Suppressor macrophage (primary cell): ENCODE measurements at regions not wholly inside any gene's neighbourhood (a gene's known extent, or its start where the extent isn't known, plus 50 kb on each side); places are given as distances from the start of the nearest gene placed in this dataset.
A peak's percentile ranks its signal among the peaks of the same experiment; 100 is the strongest.

Experiments
- DNase-seq, 4 experiments: peaks; one replicate each; pipeline ENCODE4 v3.0.0-alpha.2; 2020 to 2022

DNA sequence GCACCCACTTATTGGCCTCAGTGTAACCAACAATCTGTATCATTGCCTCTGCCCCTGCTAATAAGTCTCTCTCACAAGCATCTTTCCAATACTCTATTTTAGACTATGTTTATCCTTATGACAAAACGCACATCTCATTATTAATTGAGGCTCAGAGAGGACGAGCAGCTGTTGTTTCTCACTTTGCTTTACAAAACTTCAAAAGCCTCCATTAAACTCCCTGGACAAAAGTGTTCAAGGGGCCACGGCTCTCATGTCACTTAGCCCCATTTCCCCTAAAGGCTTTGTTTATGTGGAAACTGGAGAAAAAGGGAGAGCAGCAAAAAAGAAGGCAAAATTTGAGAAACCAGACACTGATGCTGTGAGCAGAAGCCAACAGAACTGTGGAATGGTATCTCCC is 180.0 kb upstream of the LNX1 start:
- DNase-seq = no peak

- no peak for DNase-seq
Observed at GRCh38 chr4:53767482-53767881, 176.2 kb upstream of the LNX1 start.

GRCh38 chr4:53764761-53765490 is 173.6 kb upstream of the LNX1 start:
- no peak for DNase-seq

- no peak for DNase-seq
Observed at GRCh38 chr4:53763813-53764597, 172.7 kb upstream of the LNX1 start.

- no peak for DNase-seq
Observed at GRCh38 chr4:53755656-53756055, 164.4 kb upstream of the LNX1 start.

DNA sequence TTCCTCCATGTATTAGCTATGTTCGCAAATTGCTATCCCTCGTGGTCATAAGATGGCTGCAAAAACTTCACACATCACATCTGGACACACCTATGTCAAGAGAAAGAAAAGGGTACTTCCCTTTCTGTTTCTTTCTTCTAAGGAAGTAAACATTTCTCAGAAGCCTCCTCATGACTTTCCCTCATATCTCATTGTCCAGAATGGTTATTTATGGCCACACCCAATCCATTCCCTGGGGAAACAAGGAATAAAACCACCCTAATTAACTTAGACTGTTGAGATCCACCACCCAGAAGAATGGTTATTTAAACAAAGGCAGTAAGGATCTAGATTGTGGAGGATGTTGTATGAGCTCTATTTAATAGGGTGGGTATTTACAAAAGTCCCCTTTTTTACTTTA is 160.8 kb upstream of the LNX1 start:
- no peak for DNase-seq

DNA sequence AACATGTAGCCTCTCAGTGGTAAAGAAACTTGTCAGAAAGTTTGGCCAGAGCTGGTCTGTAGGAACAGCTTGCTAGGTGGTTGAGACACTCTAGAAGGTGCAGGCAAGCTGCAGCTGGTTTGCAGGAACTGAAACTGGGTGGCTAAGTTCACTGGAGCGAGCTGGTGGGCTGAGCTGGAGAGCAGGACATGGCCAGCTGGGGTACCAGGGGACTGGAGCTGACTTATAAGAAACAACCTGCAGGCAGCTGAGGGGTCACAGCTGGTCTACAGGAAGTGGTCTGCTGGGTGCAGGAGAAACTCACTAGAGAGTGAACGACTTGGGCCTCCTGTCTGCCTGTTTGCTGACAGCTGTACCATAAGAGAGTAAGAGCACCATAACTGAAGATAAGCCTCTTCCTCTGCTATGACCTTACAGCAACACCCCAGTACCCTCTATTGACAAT is 157.1 kb upstream of the LNX1 start:
- DNase-seq = peak; percentile 37 to 63 (median 57)

- DNase-seq = no peak
Observed at GRCh38 chr4:53747401-53747800, 156.1 kb upstream of the LNX1 start.

GRCh38 chr4:53744446-53745160 is 153.3 kb upstream of the LNX1 start:
- DNase-seq = no peak

GRCh38 chr4:53734584-53735353 is 143.5 kb upstream of the LNX1 start:
- peak; percentile 4 to 73 (median 44) for DNase-seq

DNA sequence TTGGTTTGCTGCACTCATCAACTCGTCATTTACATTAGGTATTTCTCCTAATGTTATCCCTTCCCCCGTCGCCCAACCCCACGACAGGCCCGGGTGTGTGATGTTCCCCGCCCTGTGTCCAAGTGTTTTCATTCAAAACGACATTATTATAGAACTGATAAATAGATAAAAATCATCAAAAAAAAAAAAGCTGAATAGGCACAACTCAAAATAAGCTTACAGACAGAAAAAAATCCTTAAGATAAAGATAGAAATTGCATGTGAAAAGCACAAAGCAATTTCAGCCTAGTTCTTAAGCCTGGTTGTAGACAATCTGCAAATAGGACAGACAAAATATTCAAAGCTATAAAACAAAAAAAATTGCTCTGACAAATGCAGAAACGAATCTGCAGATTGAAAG is 142.9 kb upstream of the LNX1 start:
- no peak for DNase-seq

DNA sequence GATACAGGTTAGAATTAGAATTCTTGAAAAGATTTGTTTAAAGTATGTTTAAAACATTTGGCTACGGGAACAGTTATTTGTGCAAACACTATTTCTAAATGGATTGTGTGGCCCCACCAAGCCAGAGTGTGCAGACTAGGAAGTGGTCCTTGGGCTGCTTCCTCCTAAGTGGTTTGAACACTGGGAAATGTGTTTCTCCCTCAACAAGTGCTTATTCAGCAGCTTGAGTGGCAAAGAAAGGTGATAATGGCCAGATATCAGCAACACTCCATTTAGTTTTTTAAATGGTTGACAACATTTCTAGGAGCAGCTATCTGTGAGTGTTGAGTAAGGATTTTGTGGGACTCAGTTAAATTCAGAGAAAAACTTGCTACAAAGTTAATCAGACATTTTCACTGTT is 141.4 kb upstream of the LNX1 start:
- DNase-seq = peak in 3 of 4 experiments; percentile 8 to 42 (median 14)

DNA sequence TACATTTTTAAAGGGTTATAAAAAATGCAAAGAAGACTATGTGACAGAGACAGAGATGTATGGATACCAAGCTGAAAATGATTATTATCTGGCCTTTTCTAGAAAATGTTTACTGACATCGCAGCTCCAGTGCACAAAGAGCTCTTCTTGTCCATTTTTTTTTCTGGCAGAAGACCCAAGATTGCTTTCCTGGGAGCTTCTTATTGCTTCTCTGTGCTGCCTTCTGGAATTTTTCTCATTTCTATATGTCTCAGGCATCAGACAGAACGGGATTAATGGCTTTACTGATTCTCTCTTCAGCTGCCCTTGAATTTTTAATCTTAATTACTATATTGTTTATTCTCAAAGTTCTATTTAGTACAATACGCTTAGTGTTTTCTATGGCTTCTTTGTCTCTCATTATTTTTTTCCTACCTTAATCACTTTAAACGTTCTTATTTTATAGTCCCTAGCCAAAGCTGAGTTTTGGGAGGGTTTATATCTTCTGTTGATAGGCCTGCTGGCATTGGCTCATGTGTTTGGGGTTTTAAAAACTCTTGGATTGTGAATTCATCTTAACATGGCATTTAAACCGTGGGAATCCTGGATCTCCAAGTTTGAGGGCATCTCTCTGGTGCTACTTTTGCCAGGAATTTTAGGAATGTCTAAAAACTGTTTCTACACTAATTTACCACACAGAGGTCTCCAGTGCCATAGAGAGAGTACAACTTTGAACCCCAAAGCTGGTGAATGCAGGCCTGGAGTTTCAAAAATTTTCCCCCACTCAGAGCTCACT is 138.9 kb upstream of the LNX1 start:
- no peak for DNase-seq

- no peak for DNase-seq
Observed at GRCh38 chr4:53722110-53722509, 130.8 kb upstream of the LNX1 start.

- DNase-seq = no peak
Observed at GRCh38 chr4:53721263-53721662, 130.0 kb upstream of the LNX1 start.

GRCh38 chr4:53720776-53721175 is 129.5 kb upstream of the LNX1 start:
- no peak for DNase-seq

DNA sequence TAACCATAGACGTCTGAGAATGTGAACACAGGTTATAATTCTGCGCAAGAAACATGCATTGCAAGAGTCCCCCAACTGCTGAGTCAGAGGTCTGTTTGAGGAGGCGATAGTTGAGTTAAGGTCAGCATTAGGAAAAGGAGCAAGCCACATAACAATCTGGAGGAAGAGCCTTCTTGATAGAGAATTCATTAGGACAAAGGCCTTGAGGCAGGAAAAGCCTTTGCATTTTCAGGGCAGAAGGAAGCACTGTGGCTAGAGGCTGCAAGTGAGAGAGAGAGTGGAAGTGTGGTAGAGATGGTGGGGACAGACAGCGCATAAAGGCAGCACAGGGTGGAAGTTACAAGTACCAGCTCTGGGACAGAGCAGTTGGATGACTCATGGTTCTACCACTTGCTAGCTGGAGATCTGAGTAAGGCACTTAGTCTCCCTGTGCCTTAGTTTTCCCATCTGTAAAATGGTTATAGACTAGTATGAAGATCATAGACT is 125.8 kb upstream of the LNX1 start:
- peak; percentile 54 to 81 (median 72) for DNase-seq

DNA sequence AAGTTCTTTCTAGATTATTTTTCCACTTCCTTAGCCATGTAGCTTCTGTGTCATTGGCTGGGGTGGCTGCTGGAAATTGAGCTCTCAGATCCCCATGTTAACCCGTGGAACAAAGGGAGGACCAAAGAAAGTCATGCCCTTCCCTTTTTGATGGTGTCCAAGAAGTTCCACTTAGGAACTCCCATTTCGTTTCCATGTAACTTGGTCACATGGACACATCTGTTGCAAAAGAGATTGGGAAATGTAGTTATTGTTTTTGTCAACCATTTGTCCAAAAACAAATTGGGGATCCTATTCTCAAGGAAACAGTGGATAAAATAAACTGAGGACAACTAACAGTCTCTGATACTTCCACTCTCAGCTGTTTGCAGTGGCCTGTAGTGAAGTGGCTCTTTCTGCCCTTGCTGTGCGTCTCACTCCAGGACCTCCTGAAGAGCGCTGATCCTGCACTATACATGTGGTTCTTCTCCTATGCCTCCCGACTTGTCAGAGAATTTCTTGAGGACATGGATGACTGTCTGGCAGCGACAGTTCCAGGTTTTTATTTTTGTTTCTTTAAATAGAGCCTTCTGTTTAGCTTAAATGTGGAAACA is 125.3 kb upstream of the LNX1 start:
- peak; percentile 26 to 65 (median 50) for DNase-seq

DNA sequence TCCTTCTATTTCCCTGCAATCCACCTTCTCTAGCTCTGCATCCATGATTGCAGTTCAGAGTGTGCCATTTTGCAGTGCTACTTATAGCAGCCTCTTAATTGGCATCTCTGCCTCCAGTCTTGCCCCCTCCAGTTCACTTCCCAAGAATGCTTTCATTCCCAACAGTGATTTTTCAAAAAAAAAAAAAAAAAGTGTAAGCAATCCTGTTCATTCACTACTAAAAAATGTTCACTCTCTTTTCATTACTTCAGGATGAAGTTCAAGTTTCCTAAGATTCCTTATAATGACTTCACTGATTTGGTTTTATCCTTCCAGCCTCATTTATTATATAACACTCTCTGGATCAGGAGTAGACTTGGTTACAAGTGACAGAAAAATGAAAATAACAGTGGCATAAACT is 124.7 kb upstream of the LNX1 start:
- DNase-seq = no peak

GRCh38 chr4:53714236-53715140 is 123.2 kb upstream of the LNX1 start:
- no peak for DNase-seq
